Occipital lobe (tissue), 1 donor: ENCODE measurements at regions not wholly inside any gene's neighbourhood (a gene's known extent, or its start where the extent isn't known, plus 50 kb on each side); places are given as distances from the start of the nearest gene placed in this dataset.
"Not testable (repeated sequence)": the region's sequence is repeated elsewhere in the genome, so short reads cannot be mapped to it uniquely, and the experiment has no call there.

ENCODE experiments used
- DNase-seq: peaks from one replicate; lab custom pipeline; 2025; lab: John Stamatoyannopoulos, UW

- no peak for DNase-seq
These were observed 333.6 kb downstream of the ADGRD1 start for GRCh38 chr12:131287015-131287937.

GRCh38 chr12:131287938-131288764, 334.4 kb downstream of the ADGRD1 start:
- no peak for DNase-seq

- DNase-seq = not testable (repeated sequence)
These were observed 335.3 kb downstream of the ADGRD1 start for GRCh38 chr12:131288765-131289695.

GRCh38 chr12:131289807-131290206, 336.1 kb downstream of the ADGRD1 start:
- not testable (repeated sequence) for DNase-seq

GRCh38 chr12:131290255-131290959, 336.7 kb downstream of the ADGRD1 start:
- DNase-seq = no peak

- not testable (repeated sequence) for DNase-seq
These were observed 339.6 kb downstream of the ADGRD1 start for GRCh38 chr12:131293071-131294015.

- DNase-seq = not testable (repeated sequence)
These were observed 341.0 kb downstream of the ADGRD1 start for GRCh38 chr12:131294716-131295115.

- DNase-seq = not testable (repeated sequence)
These were observed 341.4 kb downstream of the ADGRD1 start for GRCh38 chr12:131295117-131295516.

GRCh38 chr12:131295559-131295958, 341.9 kb downstream of the ADGRD1 start:
- DNase-seq = not testable (repeated sequence)

GRCh38 chr12:131296136-131296535, 342.4 kb downstream of the ADGRD1 start:
- not testable (repeated sequence) for DNase-seq

- not testable (repeated sequence) for DNase-seq
These were observed 342.9 kb downstream of the ADGRD1 start for GRCh38 chr12:131296651-131297050.

GRCh38 chr12:131298526-131299369, 345.0 kb downstream of the ADGRD1 start:
- not testable (repeated sequence) for DNase-seq

GRCh38 chr12:131299370-131299701, 345.6 kb downstream of the ADGRD1 start:
- DNase-seq = not testable (repeated sequence)

GRCh38 chr12:131303576-131303975, 349.9 kb downstream of the ADGRD1 start:
- DNase-seq = not testable (repeated sequence)

GRCh38 chr12:131304642-131305041, 350.9 kb downstream of the ADGRD1 start:
- not testable (repeated sequence) for DNase-seq

- DNase-seq = no peak
These were observed 356.0 kb downstream of the ADGRD1 start for GRCh38 chr12:131309700-131310099.

GRCh38 chr12:131310227-131310969, 356.7 kb downstream of the ADGRD1 start:
- DNase-seq = not testable (repeated sequence)
